Prostate gland (tissue), 2 donors: ENCODE measurements at regions not wholly inside any gene's neighbourhood (a gene's known extent, or its start where the extent isn't known, plus 50 kb on each side); places are given as distances from the start of the nearest gene placed in this dataset.
A peak's percentile ranks its signal among the peaks of the same experiment; 100 is the strongest.

Source experiments
- DNase-seq: peaks from one replicate; pipeline ENCODE4 v3.0.0-alpha.2; 2019; ENCODE audit warnings: low spot score
- H3K27ac ChIP-seq, 2 donors: fragments of 200-600 bp; sonication (generic); 2 replicates each; pipeline ENCODE4 v1.5.1; 2017 to 2019
- H3K27me3 ChIP-seq: fragments of 200-600 bp; sonication (generic); replicated peaks from 2 replicates; pipeline ENCODE4 v1.5.1; 2019; ENCODE audit not compliant: insufficient read depth
- H3K36me3 ChIP-seq, 2 donors: fragments of 200-600 bp; sonication (generic); 1 replicate in 1 of 2; 2 replicates in 1 of 2; pipeline versions ENCODE4 v1.5.1 to v1.8.1; 2017 to 2019
- H3K4me1 ChIP-seq: fragments of 200-600 bp; sonication (generic); replicated peaks from 2 replicates; pipeline ENCODE4 v1.5.1; 2019
- H3K4me3 ChIP-seq, 2 donors: fragments of 200-600 bp; sonication (generic); 2 replicates each; pipeline ENCODE4 v1.5.1; 2017 to 2019
- H3K9me3 ChIP-seq: fragments of 200-600 bp; sonication (generic); 2 replicates; pipeline ENCODE4 v1.5.1; 2017
- POLR2A ChIP-seq: fragments of 450-650 bp; IDR thresholded peaks from one replicate; pipeline ENCODE4 v1.6.1; 2016; ENCODE audit warnings: antibody characterized with exemption, mild to moderate bottlenecking
- POLR2AphosphoS5 ChIP-seq: sonication (generic); formaldehyde crosslinking; IDR thresholded peaks from one replicate; pipeline ENCODE4 v1.6.1; 2017; ENCODE audit warnings: antibody characterized with exemption
- WGBS: methylation state at CpG from one replicate; pipeline ENCODE4 v1.1.5; 2018; 5-methylcytosine and 5-hydroxymethylcytosine counted together
- intact Hi-C: fragments of 100-400 bp; cut with DNase I; formaldehyde crosslinking; loops from one replicate; pipeline ENCODE4 v1.14.2; 2022
- TF ChIP-seq, protein P1 (sequence below), 4 experiments: fragments of 200-600 bp in 2 of 4; fragments of 450-650 bp in 2 of 4; sonication (generic) in 2 of 4; IDR thresholded peaks; 1 replicate in 3 of 4; 2 replicates in 1 of 4; pipeline ENCODE4 v1.5.1; 2016 to 2019; ENCODE audit warnings: antibody characterized with exemption in 4 of 4, mild to moderate bottlenecking in 2 of 4, moderate library complexity in 2 of 4

DNA sequence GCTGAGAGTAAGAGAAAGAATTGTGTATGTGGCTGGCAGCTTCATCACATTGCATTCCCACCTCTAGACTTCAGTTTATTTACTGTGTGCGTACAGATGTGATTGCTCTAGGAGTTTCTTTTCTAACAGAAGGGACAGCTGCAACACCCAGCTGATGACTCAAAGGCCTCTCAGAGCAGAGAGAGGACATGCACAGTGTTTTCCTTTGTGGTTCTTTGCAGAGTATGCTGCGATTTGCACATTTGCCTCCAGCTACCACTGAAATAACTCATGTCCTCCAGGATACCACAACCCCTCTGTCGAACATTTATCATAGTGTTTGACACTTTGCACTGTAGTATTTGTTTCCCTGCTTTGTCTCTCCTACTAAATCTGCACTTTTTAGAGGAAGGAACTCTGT lies 294.1 kb downstream of the STIM2 start:
- TF ChIP-seq POLR2A (no peak), POLR2AphosphoS5 (no peak)
- TF ChIP-seq, protein P1, sequence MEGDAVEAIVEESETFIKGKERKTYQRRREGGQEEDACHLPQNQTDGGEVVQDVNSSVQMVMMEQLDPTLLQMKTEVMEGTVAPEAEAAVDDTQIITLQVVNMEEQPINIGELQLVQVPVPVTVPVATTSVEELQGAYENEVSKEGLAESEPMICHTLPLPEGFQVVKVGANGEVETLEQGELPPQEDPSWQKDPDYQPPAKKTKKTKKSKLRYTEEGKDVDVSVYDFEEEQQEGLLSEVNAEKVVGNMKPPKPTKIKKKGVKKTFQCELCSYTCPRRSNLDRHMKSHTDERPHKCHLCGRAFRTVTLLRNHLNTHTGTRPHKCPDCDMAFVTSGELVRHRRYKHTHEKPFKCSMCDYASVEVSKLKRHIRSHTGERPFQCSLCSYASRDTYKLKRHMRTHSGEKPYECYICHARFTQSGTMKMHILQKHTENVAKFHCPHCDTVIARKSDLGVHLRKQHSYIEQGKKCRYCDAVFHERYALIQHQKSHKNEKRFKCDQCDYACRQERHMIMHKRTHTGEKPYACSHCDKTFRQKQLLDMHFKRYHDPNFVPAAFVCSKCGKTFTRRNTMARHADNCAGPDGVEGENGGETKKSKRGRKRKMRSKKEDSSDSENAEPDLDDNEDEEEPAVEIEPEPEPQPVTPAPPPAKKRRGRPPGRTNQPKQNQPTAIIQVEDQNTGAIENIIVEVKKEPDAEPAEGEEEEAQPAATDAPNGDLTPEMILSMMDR (IDR thresholded peaks at IDR 0.05), result no peak
- DNase-seq, result no peak
- Histone ChIP-seq H3K27me3 (no peaks in the 10 kb centered on the region), H3K4me3 (no peak overlapping the region), H3K4me1 (no peaks in the 10 kb centered on the region), H3K36me3 (no peaks in the 10 kb centered on the region), H3K27ac (no peak overlapping the region), H3K9me3 (no peaks in the 10 kb centered on the region)
- 18% methylated on average over 3 of the region's 3 CpGs for WGBS
- intact Hi-C loops, result no loop called here

DNA sequence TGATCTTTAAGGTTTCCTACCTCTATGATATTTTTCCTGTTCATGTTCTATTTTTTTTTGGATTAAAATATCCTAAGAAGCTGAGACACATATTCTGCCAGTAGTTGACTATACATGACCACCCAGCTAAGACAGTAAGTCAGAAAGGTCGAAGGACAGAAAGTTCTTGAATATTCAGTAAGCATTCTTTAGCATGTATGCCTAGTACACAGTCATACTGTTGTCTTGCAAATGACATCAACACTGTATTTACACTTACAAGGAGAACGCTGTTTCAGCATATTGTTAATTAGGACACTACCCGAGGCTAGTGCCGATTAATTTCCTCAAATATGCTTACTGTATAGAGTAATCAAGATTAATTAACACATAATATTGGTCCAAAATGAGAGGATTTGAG lies 300.6 kb downstream of the STIM2 start:
- TF ChIP-seq POLR2A (no peak), POLR2AphosphoS5 (no peak)
- TF ChIP-seq, protein P1 (IDR thresholded peaks at IDR 0.05), result no peak
- intact Hi-C loops, result no loop called here
- Histone ChIP-seq H3K4me1 (no peaks in the 10 kb centered on the region), H3K27me3 (no peaks in the 10 kb centered on the region), H3K4me3 (no peak overlapping the region), H3K36me3 (no peaks in the 10 kb centered on the region), H3K27ac (no peak overlapping the region), H3K9me3 (no peaks in the 10 kb centered on the region)
- no peak for DNase-seq
- 93% methylated on average over 4 of the region's 4 CpGs for WGBS

DNA sequence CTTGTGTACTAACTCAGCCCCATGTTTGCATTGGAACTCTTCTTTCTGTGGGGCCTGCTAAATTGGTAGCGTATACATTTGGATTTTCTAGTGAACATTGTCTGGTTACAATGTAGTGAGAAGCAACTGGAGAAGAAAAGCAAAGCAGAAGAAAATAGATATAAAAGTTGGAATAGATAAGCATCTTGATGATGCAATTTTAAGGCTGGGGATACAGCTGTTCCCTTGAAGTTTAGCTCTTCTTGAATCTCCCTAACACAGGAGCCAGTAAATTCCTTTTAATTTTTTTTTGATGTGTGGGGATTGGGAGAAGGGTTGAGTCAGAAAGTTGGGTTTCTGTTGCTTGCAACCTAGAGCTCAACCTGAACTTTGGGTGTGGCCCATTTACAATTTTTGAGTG lies 308.1 kb downstream of the STIM2 start:
- Histone ChIP-seq H3K36me3 (no peaks in the 10 kb centered on the region), H3K27ac (no peak overlapping the region), H3K27me3 (no peaks in the 10 kb centered on the region), H3K4me1 (no peaks in the 10 kb centered on the region), H3K9me3 (no peaks in the 10 kb centered on the region), H3K4me3 (no peak overlapping the region)
- 97% methylated on average over 1 of the region's 1 CpG for WGBS
- DNase-seq, result no peak
- intact Hi-C loops, result no loop called here
- no peak for TF ChIP-seq POLR2A
- no peak for TF ChIP-seq POLR2AphosphoS5
- TF ChIP-seq, protein P1 (IDR thresholded peaks at IDR 0.05), result no peak

DNA sequence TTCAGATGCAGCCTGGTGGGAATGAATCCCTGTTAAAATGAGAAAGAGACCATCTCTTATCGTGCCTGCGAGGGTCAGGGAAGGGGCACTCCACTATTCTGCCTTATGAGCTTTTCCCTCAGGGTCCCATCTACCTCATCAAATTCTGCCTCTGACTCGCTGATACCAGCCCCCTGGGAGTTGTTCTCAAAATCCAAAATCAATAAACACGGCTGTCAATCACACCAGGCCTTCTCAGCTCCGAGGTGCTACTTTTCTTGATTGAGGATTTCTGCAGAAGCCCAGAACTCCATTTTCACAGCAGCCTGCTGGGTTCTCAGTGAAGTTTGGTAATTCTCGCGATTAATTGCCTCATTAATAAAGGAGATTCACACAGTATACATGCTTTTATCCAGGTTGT lies 312.6 kb downstream of the STIM2 start:
- 85% methylated on average over 7 of the region's 7 CpGs for WGBS
- Histone ChIP-seq H3K27me3 (no peaks in the 10 kb centered on the region), H3K4me1 (no peaks in the 10 kb centered on the region), H3K4me3 (no peak overlapping the region), H3K36me3 (no peaks in the 10 kb centered on the region), H3K27ac (no peak overlapping the region), H3K9me3 (no peaks in the 10 kb centered on the region)
- no peak for TF ChIP-seq POLR2A
- TF ChIP-seq, protein P1 (IDR thresholded peaks at IDR 0.05), result no peak
- TF ChIP-seq POLR2AphosphoS5, result no peak
- intact Hi-C loops, result loop anchor here (10.0 kb wide), 1 partner anchor 142 kb away; no protein-coding TSS in a partner anchor
- DNase-seq, result no peak

DNA sequence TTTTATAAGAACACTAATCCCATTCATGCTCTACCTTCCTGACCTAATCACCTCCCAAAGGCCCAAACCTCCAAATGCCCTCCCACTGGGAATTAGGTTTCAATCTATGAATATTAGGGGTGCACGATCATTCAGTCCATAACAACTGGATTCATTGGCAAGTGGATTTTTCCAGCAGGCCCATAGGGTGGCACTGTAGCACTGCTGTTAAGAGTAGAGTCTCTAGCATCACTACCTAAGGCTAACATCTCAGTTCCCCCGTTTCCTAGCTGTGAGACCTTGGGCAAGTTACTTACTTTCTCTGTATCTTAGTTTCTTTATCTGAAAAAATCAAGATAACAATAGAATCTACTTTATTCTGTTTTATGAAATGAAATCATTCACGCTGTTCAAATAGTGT lies 315.8 kb downstream of the STIM2 start:
- DNase-seq, result no peak
- Histone ChIP-seq H3K9me3 (no peaks in the 10 kb centered on the region), H3K36me3 (no peaks in the 10 kb centered on the region), H3K27ac (no peak overlapping the region), H3K4me1 (no peaks in the 10 kb centered on the region), H3K4me3 (no peak overlapping the region), H3K27me3 (no peaks in the 10 kb centered on the region)
- WGBS, result 54% methylated on average over 3 of the region's 3 CpGs
- TF ChIP-seq, protein P1 (IDR thresholded peaks at IDR 0.05), result peak in 3 of 4 experiments; percentile 19 to 49 (median 35)
- TF ChIP-seq POLR2A, result no peak
- intact Hi-C loops, result loop anchor here (10.0 kb wide), 1 partner anchor 138 kb away; no protein-coding TSS in a partner anchor
